ENCODE measurements at regions not wholly inside any gene's neighbourhood (a gene's known extent, or its start where the extent isn't known, plus 50 kb on each side); places are given as distances from the start of the nearest gene placed in this dataset.
"Not testable (repeated sequence)": the region's sequence is repeated elsewhere in the genome, so short reads cannot be mapped to it uniquely, and the experiment has no call there.

GRCh38 chr4:82171531-82172155 is 202.1 kb downstream of the HNRNPD start:
- DNase-seq, result no peak

GRCh38 chr4:82149750-82150149 is 224.0 kb downstream of the HNRNPD start:
- no peak for DNase-seq

- DNase-seq, result no peak
Measured at GRCh38 chr4:82145850-82146249, 227.9 kb downstream of the HNRNPD start.

GRCh38 chr4:82140422-82140821 is 233.4 kb downstream of the HNRNPD start:
- no peak for DNase-seq

GRCh38 chr4:82139287-82139686 is 234.5 kb downstream of the HNRNPD start:
- no peak for DNase-seq

- no peak for DNase-seq
Measured at GRCh38 chr4:82138374-82138773, 235.4 kb downstream of the HNRNPD start.

- DNase-seq, result no peak
Measured at GRCh38 chr4:82136161-82136801, 237.5 kb downstream of the HNRNPD start.

- no peak for DNase-seq
Measured at GRCh38 chr4:82128355-82128754, 245.4 kb downstream of the HNRNPD start.

GRCh38 chr4:82126512-82127040 is 247.2 kb downstream of the HNRNPD start:
- DNase-seq, result no peak

- no peak for DNase-seq
Measured at GRCh38 chr4:82125787-82126297, 247.9 kb downstream of the HNRNPD start.

- no peak for DNase-seq
Measured at GRCh38 chr4:82124932-82125786, 248.6 kb downstream of the HNRNPD start.

GRCh38 chr4:82124365-82124764 is 249.4 kb downstream of the HNRNPD start:
- no peak for DNase-seq

- DNase-seq, result no peak
Measured at GRCh38 chr4:82123934-82124333, 249.9 kb downstream of the HNRNPD start.

- DNase-seq, result not testable (repeated sequence)
Measured at GRCh38 chr4:82115183-82115582, 258.6 kb downstream of the HNRNPD start.

GRCh38 chr4:82108506-82108905 is 265.3 kb downstream of the HNRNPD start:
- DNase-seq, result no peak

GRCh38 chr4:82104578-82104977 is 269.2 kb downstream of the HNRNPD start:
- no peak for DNase-seq

- no peak for DNase-seq
Measured at GRCh38 chr4:82099928-82100579, 273.7 kb downstream of the HNRNPD start.

- DNase-seq, result no peak
Measured at GRCh38 chr4:82097504-82097903, 276.3 kb downstream of the HNRNPD start.

- DNase-seq, result no peak
Measured at GRCh38 chr4:82090717-82091116, 283.1 kb downstream of the HNRNPD start.

- no peak for DNase-seq
Measured at GRCh38 chr4:82084747-82085146, 289.0 kb downstream of the HNRNPD start.

GRCh38 chr4:82077471-82077995 is 296.3 kb downstream of the HNRNPD start:
- not testable (repeated sequence) for DNase-seq

GRCh38 chr4:82076809-82077208 is 297.0 kb downstream of the HNRNPD start:
- DNase-seq, result no peak

GRCh38 chr4:82076359-82076758 is 297.4 kb downstream of the HNRNPD start:
- DNase-seq, result no peak
